HuH-7 (cell line): ENCODE measurements at regions not wholly inside any gene's neighbourhood (a gene's known extent, or its start where the extent isn't known, plus 50 kb on each side); places are given as distances from the start of the nearest gene placed in this dataset.

Experiments
- DNase-seq: peaks from one replicate; pipeline ENCODE4 v3.0.0; 2011; ENCODE audit warnings: low spot score

DNA sequence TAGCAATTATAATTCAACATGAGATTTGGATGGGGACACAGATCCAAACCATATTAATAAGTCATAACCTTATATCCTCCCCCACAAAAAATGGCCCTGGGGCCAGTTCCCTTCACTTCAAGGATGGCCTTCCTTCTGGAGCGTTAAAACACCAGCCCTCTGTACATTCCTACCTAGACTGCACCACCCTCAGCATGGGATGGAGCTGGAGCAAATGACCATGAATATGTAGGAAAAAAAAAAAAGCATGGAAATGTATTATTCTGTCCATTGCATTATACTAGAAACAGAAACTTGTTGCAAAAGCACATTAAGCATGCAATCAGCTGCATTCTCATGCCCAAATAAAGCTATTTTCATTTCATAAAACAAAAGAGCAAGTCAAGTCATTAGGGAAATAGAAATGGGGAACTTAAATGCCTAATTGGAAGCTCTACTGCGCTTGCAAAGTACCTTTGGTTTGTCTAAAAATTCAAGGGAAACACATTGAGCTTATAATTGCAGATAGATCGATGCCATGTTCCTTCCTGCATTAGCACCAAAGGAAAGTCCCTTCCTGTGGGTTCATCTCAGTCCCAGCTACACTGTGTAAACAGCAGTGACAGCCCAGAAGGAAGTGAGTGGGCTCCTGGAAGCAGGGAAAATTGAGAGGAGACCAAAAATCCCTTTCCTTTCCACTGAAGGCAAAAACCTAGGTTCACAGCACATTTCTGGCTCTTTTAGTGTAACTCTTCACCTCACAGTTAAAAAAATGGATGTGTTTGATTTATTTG, 252.0 kb upstream of the KLHL29 start:
- no peak for DNase-seq

DNA sequence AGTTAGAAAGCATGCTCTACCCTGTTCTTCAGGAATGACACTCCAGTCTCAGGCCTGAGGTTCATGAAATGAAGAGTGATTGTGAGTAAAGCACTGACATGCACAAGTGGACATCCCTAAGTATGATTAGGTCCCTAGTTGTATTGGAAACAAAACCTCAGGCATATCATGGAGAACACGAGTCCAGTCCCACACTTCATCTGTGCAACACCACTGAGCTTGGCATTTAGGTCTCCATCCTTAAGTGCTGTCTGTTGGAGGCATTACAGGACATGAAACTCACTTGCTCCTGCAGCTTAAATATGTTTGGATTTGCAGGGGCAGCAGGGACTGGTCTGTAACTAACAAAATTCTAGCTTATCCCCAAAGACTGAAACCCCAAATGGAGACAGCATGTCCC, 250.3 kb upstream of the KLHL29 start:
- DNase-seq, result no peak

DNA sequence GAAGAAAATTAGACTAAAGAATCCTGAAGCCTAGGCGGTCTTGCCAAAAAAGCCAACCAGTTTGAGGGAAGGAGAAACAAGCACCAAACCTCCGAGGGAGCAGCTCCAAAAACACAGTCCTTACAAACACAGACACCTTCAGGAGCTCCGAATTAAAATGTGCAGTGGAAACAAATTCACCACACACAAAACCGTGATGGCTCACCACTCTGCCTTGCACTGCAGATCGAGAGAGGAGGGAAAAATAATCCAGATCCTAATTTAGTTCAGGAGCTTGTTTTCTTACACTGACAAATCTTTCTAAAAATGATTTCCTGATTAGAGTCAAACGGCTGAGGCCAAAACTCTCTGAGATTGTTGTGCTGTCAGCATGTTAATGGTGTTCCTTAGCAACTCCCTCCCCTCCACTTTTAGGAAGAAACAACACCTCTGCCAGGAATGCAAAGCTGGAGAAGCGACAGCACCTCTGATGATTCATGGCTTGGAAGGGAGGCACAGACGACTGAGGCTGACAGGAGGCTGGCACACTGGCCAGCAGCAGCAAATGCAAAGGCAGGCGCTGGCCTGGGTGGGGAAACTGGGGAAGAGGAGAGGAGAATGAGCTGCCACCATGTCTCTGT, 249.4 kb upstream of the KLHL29 start:
- no peak for DNase-seq

DNA sequence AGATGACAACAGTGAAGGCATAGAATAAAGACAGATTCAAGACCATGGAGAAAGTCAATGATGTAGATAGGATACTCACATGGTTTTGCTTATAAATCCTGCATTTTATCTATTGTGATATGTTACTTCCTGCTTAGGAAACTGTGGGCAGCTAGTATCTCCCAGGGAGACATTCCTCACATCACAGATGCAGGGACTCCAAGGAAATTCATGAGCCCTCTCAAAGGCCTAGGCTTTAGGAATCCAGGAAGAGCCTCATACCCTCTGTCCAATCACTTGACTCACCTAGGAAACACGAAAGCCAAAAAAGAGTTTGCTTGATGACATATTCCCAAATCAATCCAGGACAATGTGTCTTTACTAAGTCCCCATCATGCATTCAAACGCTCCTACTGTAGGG, 247.8 kb upstream of the KLHL29 start:
- DNase-seq, result no peak

DNA sequence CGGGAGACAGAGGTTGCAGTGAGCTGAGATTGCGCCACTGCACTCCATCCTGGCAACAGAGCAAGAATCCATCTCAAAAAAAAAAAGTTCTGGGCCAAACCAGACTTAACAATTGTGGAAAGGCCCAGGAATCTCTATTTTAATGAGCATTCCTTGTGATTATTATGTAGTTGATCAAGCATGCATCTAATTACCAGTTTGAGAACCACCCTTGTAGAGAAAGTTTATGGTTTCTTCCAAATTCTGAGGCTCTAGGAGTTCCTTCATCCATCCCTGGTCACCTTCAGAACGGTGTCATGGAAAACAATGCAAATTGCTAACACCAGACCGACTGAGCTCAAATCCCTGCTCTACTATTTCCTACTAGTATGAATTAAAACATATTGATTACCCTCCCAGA, 246.3 kb upstream of the KLHL29 start:
- no peak for DNase-seq

DNA sequence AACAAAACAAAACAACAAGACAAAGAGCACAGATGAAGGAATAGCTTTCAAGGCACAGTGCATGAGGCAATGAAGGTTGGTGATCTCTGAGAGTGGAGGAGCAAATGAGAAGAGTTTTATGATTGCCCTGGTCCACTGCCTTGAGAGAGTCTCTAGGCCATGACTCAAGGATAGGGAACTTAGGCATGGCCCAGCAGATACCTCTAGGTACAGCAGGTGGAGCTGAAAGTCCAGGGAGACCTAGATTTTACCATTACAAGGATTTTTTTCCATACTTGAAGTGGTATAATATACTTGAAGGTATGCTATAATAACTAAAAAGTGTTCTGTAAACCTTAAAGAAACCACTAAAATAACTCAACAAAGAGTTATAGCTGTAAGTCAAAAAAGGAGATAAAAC, 239.5 kb upstream of the KLHL29 start:
- no peak for DNase-seq

DNA sequence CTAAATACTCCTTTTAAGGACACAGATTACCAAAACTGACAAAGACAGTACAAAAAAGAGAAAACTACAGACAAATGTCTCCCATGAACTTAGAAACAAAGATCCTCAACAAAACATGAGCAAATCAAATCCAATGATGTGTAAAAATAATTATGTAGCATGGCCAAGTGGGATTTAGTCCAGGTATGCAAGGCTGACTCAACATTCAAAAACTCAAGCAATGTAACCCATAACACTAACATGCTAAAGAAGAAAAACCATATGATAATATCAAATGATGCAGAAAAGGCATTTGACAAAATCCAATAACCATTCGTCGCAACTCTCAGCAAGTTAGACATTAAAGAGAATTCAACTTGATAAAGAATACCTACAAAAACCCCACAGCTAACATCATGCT, 239.0 kb upstream of the KLHL29 start:
- DNase-seq, result no peak

DNA sequence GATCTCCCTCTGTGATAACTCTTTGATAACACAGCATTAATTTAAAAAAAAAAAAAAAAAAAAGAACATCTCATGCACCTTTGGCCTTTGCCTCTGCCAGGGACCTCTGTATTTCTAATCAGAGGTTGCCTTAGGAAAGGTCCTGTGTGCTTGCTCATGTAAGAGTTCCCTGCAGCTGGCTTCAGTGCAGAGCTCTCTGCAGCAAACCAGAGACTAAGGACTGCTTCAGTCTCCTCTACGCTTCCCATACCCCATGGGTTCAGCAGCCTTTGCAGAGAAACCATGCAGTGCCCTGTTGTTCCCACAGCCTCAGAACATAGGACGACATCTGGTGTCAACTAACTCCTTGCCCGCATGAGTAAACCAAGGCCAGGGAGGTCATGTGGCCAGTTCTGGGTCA, 236.6 kb upstream of the KLHL29 start:
- DNase-seq, result no peak

DNA sequence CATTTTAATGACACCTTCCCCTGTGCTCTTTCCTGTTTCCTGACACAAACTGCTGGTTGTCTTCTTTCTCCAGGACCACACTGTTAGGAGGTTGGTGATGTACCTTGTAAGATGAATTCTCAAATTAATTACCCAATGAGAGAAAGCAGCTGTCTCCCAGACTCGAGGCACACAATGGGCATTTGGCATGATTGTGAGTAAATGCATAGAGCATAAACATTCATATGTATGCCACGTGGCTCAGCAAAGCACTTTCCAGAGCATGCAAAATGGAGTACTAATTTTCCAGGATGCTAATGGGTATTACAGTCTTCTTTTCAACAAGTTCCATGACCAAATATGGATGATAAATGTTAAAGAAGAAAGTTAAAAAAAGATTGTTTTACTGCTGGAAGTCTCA, 235.2 kb upstream of the KLHL29 start:
- no peak for DNase-seq

DNA sequence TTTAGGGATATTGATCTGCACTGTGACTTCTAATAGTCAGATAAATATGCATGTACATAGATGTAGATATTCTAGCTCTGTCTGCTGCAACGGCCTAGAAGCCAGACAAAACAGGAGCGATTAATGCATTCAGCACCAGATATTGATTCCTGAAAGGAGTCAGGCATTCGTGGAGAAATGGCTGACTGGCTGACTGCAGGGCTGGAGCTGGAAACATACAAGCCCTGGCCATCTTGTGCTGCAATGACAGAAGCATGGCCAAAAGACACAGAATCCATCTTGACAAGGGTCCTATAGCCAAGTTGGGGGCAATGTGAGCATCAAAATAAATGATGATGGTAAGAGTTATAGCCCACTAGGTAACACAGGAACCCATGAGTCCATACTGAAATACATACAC, 231.5 kb upstream of the KLHL29 start:
- no peak for DNase-seq

DNA sequence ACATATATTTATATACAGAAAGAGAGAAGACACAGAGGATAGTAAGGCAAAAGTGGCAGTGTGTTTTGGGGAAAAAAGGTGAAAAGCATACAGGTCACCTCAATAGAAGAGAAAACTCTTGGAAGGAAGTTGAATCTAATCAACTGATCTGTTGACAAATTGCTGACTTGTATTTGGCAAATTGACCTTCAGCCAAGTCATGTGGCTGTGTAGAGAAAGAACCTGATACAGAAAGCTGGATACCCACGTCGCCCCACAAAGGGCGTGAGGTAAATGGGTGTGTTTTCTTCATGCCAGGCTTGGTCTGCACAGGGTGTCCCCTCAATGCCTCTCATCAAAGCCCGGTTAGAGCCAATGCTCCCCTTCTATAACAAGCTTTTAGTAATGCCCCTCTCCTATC, 230.0 kb upstream of the KLHL29 start:
- DNase-seq, result no peak

DNA sequence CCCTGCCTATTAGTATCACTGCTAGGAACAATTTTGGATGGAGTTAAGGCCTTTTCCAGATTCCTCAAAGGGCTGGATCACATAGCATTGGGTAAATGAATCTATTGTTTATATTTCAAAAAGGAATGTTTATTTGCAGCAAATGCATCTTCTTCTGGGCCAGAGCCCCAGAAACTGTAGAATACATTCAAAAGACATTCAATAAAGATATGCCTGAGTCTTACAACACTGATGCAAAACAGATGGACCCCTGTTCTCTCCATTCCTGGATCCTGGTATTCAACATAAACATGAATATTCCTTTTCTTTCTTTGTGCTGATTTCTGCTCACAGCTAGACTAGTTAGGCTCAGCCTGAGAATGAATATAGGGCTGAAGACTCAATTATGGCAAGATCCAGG, 227.2 kb upstream of the KLHL29 start:
- no peak for DNase-seq

DNA sequence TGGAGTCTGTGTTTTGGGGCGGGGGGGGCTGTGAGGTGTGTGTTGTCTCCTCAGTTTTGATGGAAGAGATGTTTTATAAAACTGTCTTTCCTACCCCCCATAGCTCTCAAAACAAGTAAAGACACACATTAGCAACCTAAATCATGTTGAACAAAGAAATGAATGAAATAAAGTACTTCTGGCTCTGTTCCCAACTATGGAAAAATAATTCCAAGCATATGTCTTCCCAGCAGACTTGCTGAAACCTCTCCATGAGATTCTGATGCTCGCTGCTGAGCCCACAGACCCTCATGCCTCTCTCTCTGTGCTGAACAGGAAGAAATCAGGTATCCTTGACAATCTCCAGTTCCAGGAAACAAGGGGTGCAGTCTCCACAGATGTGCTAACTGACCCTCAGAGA, 226.7 kb upstream of the KLHL29 start:
- no peak for DNase-seq

DNA sequence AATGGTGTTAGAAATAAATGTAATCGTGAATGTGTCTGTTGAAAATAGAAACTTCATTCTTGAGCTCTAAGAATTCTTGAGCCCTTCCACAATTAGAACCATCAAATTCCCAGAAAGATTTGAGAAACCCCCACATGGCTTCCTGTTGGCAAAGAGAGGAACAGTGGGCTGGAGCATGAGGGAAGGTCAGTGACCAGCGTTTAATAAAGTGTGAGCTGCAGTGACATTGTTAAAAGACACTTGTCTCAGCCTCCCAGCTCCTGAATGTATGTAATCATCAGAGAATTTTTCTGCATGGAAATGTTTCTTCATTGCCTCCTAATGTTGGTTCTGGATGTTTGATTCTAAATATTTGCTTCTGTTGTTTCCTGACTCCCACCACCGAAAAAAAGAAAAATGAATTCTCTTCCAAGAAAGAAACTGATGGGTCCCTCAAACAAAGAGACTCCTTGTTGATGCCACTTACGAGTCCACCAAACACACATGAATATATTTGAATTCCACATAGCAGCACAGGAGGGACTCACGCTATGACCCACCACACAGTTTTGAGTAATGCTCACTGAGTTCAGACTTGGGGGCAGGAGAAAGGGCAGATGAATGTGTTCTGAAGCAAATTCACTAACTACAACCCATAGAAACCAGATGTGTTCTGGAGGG, 225.1 kb upstream of the KLHL29 start:
- no peak for DNase-seq

DNA sequence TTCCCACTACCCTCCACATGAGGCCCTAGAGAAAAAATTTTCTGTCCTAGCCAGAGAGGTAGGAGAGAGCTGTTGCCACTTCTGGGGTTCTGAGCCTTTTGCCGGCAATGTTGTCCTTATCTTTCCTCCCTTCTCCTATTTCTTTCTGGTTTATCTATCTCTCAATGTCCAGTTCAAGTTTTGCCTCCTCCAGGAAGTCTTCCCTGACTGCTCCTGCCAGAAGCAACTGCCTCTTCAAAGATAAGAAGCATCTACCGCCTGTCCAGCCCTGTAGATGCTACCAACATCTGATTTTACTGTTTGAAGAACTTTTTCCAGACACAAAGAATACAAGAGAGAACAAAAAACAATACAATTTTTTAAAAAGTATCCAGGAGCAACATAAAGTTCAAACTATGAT, 220.8 kb upstream of the KLHL29 start:
- DNase-seq, result no peak

DNA sequence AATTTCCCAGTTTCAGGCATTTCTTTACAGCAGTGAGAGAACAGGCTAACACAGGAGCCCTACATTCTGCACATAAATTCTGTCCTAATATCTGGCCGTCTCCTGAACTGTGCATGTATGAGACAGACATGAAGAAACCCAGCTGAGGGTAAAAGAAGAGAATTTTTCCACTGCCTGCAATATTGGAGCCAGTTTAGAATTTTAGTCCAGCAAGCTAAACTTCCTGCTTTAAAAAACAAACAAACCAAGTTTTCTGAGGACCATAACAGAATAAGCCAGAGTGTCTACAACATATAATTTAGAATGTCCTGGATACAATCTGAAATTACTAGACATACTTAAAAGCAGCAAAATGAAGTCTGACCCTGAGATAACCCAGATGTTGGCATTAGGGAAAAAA, 215.1 kb upstream of the KLHL29 start:
- DNase-seq, result no peak

DNA sequence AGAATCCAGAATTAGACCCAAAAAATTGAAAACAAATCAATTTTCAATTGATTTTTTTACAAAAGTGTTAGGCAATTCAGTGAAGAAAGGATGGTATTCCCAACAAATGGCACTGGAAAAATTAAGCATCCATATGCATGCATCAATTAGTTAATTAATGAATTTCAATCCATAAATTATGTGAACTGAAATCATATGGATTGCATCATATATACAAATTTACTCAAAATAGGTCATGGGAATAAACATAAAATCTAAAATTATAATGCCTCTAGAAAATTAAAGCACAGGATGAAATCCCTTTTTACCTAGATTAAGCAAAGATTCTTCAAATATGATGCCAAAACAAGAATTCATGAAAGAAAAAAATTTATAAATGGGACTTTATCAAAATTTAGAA, 213.9 kb upstream of the KLHL29 start:
- DNase-seq, result no peak

DNA sequence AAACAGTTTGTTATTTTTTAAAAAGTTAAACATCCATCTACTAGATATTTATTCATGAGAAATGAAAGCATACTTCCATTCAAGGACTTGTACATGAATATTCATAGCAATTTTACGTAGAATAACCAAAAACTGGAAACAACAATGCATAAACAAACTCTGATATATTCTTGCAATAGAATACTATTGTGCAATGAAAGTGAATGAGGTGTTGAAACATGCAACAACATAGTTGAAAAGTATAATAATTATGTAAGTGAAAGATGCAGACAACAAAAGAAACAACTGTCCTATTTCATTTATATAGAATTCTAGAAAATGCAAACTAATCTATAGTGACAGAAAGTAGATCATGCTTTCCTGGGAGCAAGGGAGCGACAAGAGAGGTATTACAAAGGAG, 206.6 kb upstream of the KLHL29 start:
- DNase-seq, result no peak

DNA sequence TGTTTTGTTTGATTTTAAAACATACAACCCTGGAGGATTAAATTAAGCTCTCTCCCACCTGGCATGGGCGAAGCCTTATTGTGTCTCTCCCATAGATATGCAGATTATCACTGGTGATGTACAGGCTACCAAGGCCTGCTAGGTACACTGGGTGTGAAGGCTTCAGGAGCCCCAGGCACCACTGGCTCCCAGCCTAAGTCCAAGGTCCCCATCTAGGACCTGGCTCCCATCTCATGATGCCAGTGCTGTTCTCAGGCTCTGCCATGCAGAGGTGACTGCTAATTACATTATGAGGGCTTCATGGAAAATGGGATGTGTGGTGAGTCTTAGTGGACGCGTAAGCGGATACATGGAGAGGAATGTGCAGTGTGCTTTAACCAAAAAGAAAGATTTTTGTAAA, 201.2 kb upstream of the KLHL29 start:
- DNase-seq, result no peak

DNA sequence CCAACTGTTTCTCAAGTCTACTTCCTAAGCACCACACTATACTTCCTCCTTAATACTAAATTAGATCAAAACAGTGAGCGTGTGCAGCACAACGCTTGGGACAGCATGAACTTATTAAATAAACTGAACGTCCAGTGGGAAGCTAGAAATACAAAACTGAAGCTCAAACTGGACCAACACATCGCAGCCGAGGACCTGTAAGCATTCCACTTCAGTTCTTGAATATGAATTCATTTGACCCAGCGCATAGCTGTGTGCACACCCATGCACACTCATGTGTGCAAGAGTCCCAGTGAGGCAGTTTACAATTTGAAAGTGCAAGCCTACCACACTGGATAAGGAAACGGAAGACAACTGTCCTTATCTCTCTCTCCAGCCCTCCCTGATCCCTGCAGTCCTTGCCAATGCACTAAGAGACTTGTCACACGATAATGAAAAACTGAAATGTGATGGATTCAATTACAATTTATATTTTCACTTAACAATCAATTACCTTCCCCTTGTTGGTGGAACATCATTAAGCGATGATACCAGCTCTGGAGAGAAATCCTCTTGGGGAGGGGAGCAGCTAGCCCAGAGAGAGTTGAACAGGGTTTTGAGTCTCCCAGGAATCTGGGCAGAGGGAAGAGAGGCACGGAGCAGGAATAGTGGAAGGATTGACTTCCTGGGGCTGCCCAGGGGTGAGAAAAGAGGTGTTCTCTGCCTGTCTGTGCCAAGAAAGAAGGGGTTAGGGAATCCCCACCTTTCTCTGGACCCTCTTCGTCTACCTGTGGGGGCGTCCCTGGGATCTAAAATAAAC, 186.5 kb upstream of the KLHL29 start:
- no peak for DNase-seq

DNA sequence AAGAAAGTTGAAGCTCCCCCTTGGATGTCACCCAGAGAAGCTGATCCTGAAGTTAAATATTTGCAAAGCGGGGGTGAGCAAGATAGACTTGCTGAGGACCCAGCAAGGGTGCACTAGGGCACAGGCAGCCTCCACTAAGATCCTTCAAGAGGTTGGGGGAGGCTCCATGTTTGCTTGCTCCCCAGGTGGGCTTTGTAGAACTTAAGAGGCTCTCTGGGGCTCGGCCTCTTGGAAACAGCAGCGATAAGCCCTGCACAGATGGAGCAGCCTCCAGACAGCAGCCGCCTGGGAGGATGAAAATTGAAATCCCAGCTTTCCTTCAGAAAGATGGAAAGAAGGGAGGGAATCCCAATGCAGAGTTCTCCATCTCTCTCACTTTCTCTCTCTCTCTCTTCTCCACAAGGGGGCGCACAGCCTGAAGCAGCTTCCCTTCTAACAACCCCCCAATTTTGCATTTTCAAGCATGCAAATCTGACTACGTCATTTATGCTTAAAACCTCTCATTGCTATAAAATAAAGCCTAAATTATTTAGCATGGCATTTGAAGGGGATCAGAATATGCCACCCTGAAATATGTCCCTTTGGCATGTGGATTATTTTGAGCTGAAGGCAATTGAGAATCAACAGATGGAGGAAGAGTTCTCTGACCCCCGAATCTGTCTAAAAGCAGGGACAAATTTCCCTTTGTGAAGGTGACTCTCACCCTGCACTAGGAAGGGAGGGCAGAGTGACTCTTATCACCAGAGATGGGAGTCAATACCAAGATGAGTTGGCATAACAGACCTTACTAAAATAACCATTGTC, 185.7 kb upstream of the KLHL29 start:
- no peak for DNase-seq
